B cell (primary cell): ENCODE measurements at regions not wholly inside any gene's neighbourhood (a gene's known extent, or its start where the extent isn't known, plus 50 kb on each side); places are given as distances from the start of the nearest gene placed in this dataset.
"Not testable (repeated sequence)": the region's sequence is repeated elsewhere in the genome, so short reads cannot be mapped to it uniquely, and the experiment has no call there.

Source experiments
- ATAC-seq: fragments of 200-7000 bp; cut with Tn5 transposase; one replicate; pipeline ENCODE4 v1.10.0; 2021; ENCODE audit warnings: low read depth, mild to moderate bottlenecking, moderate number of reproducible peaks, moderate library complexity
- CTCF ChIA-PET: fragments of 350-600 bp; sonication (Branson Sonifier 250); formaldehyde crosslinking; loops from one replicate; lab custom pipeline; 2021; ENCODE audit warnings: antibody characterized with exemption, inconsistent platforms; lab: Charles Lee
- POLR2A ChIA-PET: fragments of 350-600 bp; sonication (Branson Sonifier 250); formaldehyde crosslinking; loops from one replicate; lab custom pipeline; 2021; ENCODE audit warnings: antibody characterized with exemption; lab: Charles Lee
- DNase-seq: peaks from one replicate; pipeline ENCODE4 v3.0.0; 2013
- H2AFZ ChIP-seq: 2 replicates; pipeline ENCODE4 v1.6.1; 2012; ENCODE audit warnings: mild to moderate bottlenecking, low read depth, low read length; ENCODE audit not compliant: insufficient read depth, poor library complexity, severe bottlenecking
- H3K27ac ChIP-seq, 2 donors: 1 replicate in 1 of 2; 2 replicates in 1 of 2; pipeline ENCODE4 v1.5.1; 2012 to 2013; ENCODE audit warnings: low read length in 2 of 2, mild to moderate bottlenecking in 2 of 2, moderate library complexity in 1 of 2
- H3K27me3 ChIP-seq, 4 experiments: fragments of 200-600 bp in 1 of 4; sonication (generic) in 1 of 4; replicated peaks in 1 of 4; 1 replicate in 2 of 4; 2 replicates in 2 of 4; pipeline versions ENCODE4 v1.6.1 to v1.7.0; 2013 to 2016; ENCODE audit warnings: low read length in 3 of 4, mild to moderate bottlenecking in 2 of 4, mixed read lengths in 1 of 4, moderate library complexity in 1 of 4; ENCODE audit not compliant: insufficient read depth in 4 of 4, control insufficient read depth in 3 of 4; ENCODE audit errors: control extremely low read depth in 1 of 4
- H3K36me3 ChIP-seq, 2 experiments: replicated peaks in 1 of 2; 1 replicate in 1 of 2; 2 replicates in 1 of 2; pipeline versions ENCODE4 v1.6.1 to v1.7.1; 2013; ENCODE audit warnings: low read length in 1 of 2; ENCODE audit not compliant: insufficient read depth in 2 of 2, control insufficient read depth in 1 of 2; ENCODE audit errors: control extremely low read depth in 1 of 2, extremely low read depth in 1 of 2
- H3K4me1 ChIP-seq, 2 donors: fragments of 200-600 bp in 1 of 2; sonication (generic) in 1 of 2; 1 replicate in 1 of 2; 2 replicates in 1 of 2; pipeline versions ENCODE4 v1.5.1 to v1.6.1; 2013 to 2017; ENCODE audit warnings: low read length in 2 of 2; ENCODE audit not compliant: control insufficient read depth in 2 of 2, insufficient read depth in 2 of 2
- H3K4me2 ChIP-seq: replicated peaks from 2 replicates; pipeline ENCODE3; 2012; ENCODE audit warnings: mild to moderate bottlenecking, low read depth, low read length; ENCODE audit not compliant: poor library complexity, severe bottlenecking
- H3K4me3 ChIP-seq, 5 experiments: fragments of 200-600 bp in 1 of 5; sonication (generic) in 1 of 5; 1 replicate in 3 of 5; 2 replicates in 2 of 5; pipeline versions ENCODE4 v1.5.1 to v1.7.0; 2011 to 2016; ENCODE audit warnings: low read length in 4 of 5, mild to moderate bottlenecking in 4 of 5, low read depth in 2 of 5, control low read depth in 1 of 5, moderate library complexity in 1 of 5; ENCODE audit not compliant: insufficient read depth in 1 of 5; ENCODE audit errors: control extremely low read depth in 1 of 5, extremely low read depth in 1 of 5
- H3K79me2 ChIP-seq: fragments of 200-600 bp; sonication (generic); one replicate; pipeline ENCODE4 v1.6.0; 2016; ENCODE audit warnings: low read length; ENCODE audit not compliant: control insufficient read depth, insufficient read depth
- H3K9ac ChIP-seq: fragments of 200-600 bp; sonication (generic); 2 replicates; pipeline ENCODE4 v1.6.1; 2017; ENCODE audit warnings: mild to moderate bottlenecking, low read length, moderate library complexity
- H3K9me3 ChIP-seq, 3 donors: one replicate each; pipeline versions ENCODE4 v1.6.1 to v1.7.1; 2013; ENCODE audit warnings: low read length in 2 of 3; ENCODE audit not compliant: control insufficient read depth in 2 of 3, insufficient read depth in 1 of 3; ENCODE audit errors: control extremely low read depth in 1 of 3
- H4K20me1 ChIP-seq: 2 replicates; pipeline ENCODE4 v1.6.0; 2012; ENCODE audit warnings: mild to moderate bottlenecking, low read length; ENCODE audit not compliant: insufficient read depth, control insufficient read depth, poor library complexity, severe bottlenecking
- H3K27ac Mint-ChIP-seq: one replicate; pipeline ENCODE4 v1.8.0; 2021; ENCODE audit warnings: mixed read lengths
- H3K27me3 Mint-ChIP-seq: one replicate; pipeline ENCODE4 v1.8.0; 2021; ENCODE audit warnings: mixed read lengths
- H3K4me1 Mint-ChIP-seq: one replicate; pipeline ENCODE4 v1.8.0; 2021; ENCODE audit warnings: mixed read lengths
- H3K4me3 Mint-ChIP-seq: one replicate; pipeline ENCODE4 v1.8.0; 2021; ENCODE audit warnings: mixed read lengths
- H3K9me3 Mint-ChIP-seq: one replicate; pipeline ENCODE4 v1.8.0; 2022; ENCODE audit warnings: mixed read lengths; ENCODE audit not compliant: insufficient read depth
- CTCF ChIP-seq: fragments of 200-600 bp; IDR thresholded peaks from one replicate; pipeline ENCODE4 v1.8.0; 2022; ENCODE audit warnings: antibody characterized with exemption, mild to moderate bottlenecking
- EZH2 ChIP-seq: IDR thresholded peaks from 2 replicates; pipeline ENCODE4 v1.6.1; 2012; ENCODE audit warnings: borderline replicate concordance, low read depth, mild to moderate bottlenecking, moderate library complexity, low read length; ENCODE audit not compliant: insufficient read depth, poor library complexity, severe bottlenecking
- WGBS: methylation state at CpG from one replicate; pipeline ENCODE4 v1.1.5; 2013; ENCODE audit warnings: missing lambda C conversion rate; ENCODE audit not compliant: insufficient coverage; 5-methylcytosine and 5-hydroxymethylcytosine counted together
- intact Hi-C: fragments of 100-400 bp; cut with micrococcal nuclease; formaldehyde crosslinking; loops from one replicate; pipeline ENCODE4 v1.10.0; 2022

- H4K20me1 ChIP-seq, H3K27ac Mint-ChIP-seq, H3K4me1 ChIP-seq, POLR2A ChIA-PET, H3K4me3 ChIP-seq, H3K27ac ChIP-seq, H3K79me2 ChIP-seq, ATAC-seq, H3K4me1 Mint-ChIP-seq, H2AFZ ChIP-seq, H3K4me2 ChIP-seq, H3K4me3 Mint-ChIP-seq, H3K27me3 ChIP-seq, H3K27me3 Mint-ChIP-seq, H3K9ac ChIP-seq, intact Hi-C loops, H3K36me3 ChIP-seq, H3K9me3 Mint-ChIP-seq, CTCF ChIA-PET, DNase-seq: not testable (repeated sequence)
- H3K9me3 ChIP-seq: peaks cover 0 to 24% (median 5%) of the 10 kb centered on the region in 3 donors
- WGBS: 100% methylated on average over 2 of the region's 5 CpGs
These were observed 173.9 kb downstream of the TJP1 start for GRCh38 chr15:29648415-29648814.

- Histone ChIP-seq H3K9ac (no peak overlapping the region), H3K27ac (no peak overlapping the region), H3K36me3 (no peaks in the 10 kb centered on the region), H3K79me2 (no peaks in the 10 kb centered on the region), H2AFZ (no peak overlapping the region), H3K9me3 (peaks cover 0 to 8% (median 0%) of the 10 kb centered on the region in 3 donors), H3K4me3 (no peak overlapping the region), H3K4me1 (no peaks in the 10 kb centered on the region), H3K4me2 (no peak overlapping the region), H4K20me1 (no peaks in the 10 kb centered on the region), H3K27me3 (no peaks in the 10 kb centered on the region)
- Mint-ChIP-seq H3K4me3 (no peak overlapping the region), H3K9me3 (peaks cover 8% of the 10 kb centered on the region), H3K27me3 (no peaks in the 10 kb centered on the region), H3K27ac (no peak overlapping the region), H3K4me1 (no peaks in the 10 kb centered on the region)
- no peak for ATAC-seq
- CTCF ChIA-PET: no interaction called here
- POLR2A ChIA-PET: no interaction called here
- intact Hi-C loops: no loop called here
- 83% methylated on average over 2 of the region's 3 CpGs for WGBS
- TF ChIP-seq EZH2 (no peak), CTCF (no peak)
- no peak for DNase-seq
These were observed 176.4 kb downstream of the TJP1 start for GRCh38 chr15:29645841-29646240.

GRCh38 chr15:29644361-29644760 is 177.9 kb downstream of the TJP1 start:
- H4K20me1 ChIP-seq, H3K4me3 ChIP-seq, CTCF ChIA-PET, H3K9me3 ChIP-seq, ATAC-seq, H3K27ac Mint-ChIP-seq, H3K4me2 ChIP-seq, H3K9ac ChIP-seq, intact Hi-C loops, H3K4me3 Mint-ChIP-seq, H3K27me3 Mint-ChIP-seq, H3K79me2 ChIP-seq, H3K9me3 Mint-ChIP-seq, H3K36me3 ChIP-seq, DNase-seq, H2AFZ ChIP-seq, H3K4me1 Mint-ChIP-seq, H3K27ac ChIP-seq, H3K4me1 ChIP-seq, POLR2A ChIA-PET, H3K27me3 ChIP-seq: not testable (repeated sequence)
- WGBS: 100% methylated on average over 3 of the region's 12 CpGs
